GM23338 (cell line): ENCODE measurements at regions not wholly inside any gene's neighbourhood (a gene's known extent, or its start where the extent isn't known, plus 50 kb on each side); places are given as distances from the start of the nearest gene placed in this dataset.

Experiments
- ATAC-seq: fragments of 200-7000 bp; cut with Tn5 transposase; 3 replicates; pipeline ENCODE4 v1.9.1; 2020
- DNase-seq: peaks from one replicate; pipeline ENCODE4 v3.0.0-alpha.2; 2015; ENCODE audit warnings: low spot score
- H2AFZ ChIP-seq: fragments of 200-600 bp; sonication (generic); 2 replicates; pipeline ENCODE4 v1.8.0; 2016; ENCODE audit warnings: antibody characterized with exemption, mild to moderate bottlenecking, moderate library complexity
- H3F3A ChIP-seq: fragments of 200-600 bp; sonication (generic); replicated peaks from 2 replicates; pipeline ENCODE4 v1.8.0; 2017; ENCODE audit warnings: antibody characterized with exemption, mixed run types, low read depth
- H3K27ac ChIP-seq: fragments of 200-600 bp; sonication (generic); 2 replicates; pipeline ENCODE4 v1.6.1; 2016; ENCODE audit warnings: low read depth
- H3K27me3 ChIP-seq: fragments of 200-600 bp; sonication (generic); 2 replicates; pipeline ENCODE4 v1.8.0; 2016; ENCODE audit warnings: mild to moderate bottlenecking, mixed run types, moderate library complexity; ENCODE audit not compliant: insufficient read depth
- H3K36me3 ChIP-seq: fragments of 200-600 bp; sonication (generic); 2 replicates; pipeline ENCODE4 v1.8.0; 2016; ENCODE audit warnings: mild to moderate bottlenecking; ENCODE audit not compliant: insufficient read depth
- H3K4me1 ChIP-seq: fragments of 200-600 bp; sonication (generic); 2 replicates; pipeline ENCODE4 v1.8.0; 2016; ENCODE audit warnings: mild to moderate bottlenecking, moderate library complexity; ENCODE audit not compliant: insufficient read depth
- H3K4me2 ChIP-seq: fragments of 200-600 bp; sonication (generic); 2 replicates; pipeline ENCODE4 v1.7.1; 2017; ENCODE audit warnings: mixed run types
- H3K4me3 ChIP-seq: fragments of 200-600 bp; sonication (generic); 2 replicates; pipeline ENCODE4 v1.6.1; 2016; ENCODE audit warnings: mixed run types
- H3K79me2 ChIP-seq: fragments of 200-600 bp; sonication (generic); replicated peaks from 2 replicates; pipeline ENCODE4 v1.8.0; 2017; ENCODE audit warnings: mild to moderate bottlenecking; ENCODE audit not compliant: insufficient read depth
- H3K9me2 ChIP-seq: fragments of 200-600 bp; sonication (generic); 2 replicates; pipeline ENCODE4 v1.8.0; 2017; ENCODE audit not compliant: insufficient read depth
- H4K20me1 ChIP-seq: fragments of 200-600 bp; sonication (generic); replicated peaks from 2 replicates; pipeline ENCODE4 v1.8.0; 2017; ENCODE audit warnings: mild to moderate bottlenecking; ENCODE audit not compliant: insufficient read depth
- H3K27ac Mint-ChIP-seq: 2 replicates; pipeline ENCODE4 v1.8.0; 2020; ENCODE audit warnings: inconsistent platforms, mild to moderate bottlenecking, moderate library complexity, mixed read lengths
- H3K27me3 Mint-ChIP-seq: 3 replicates; pipeline ENCODE4 v1.8.0; 2022; ENCODE audit warnings: low read depth, mild to moderate bottlenecking, moderate library complexity, mixed read lengths, inconsistent platforms; ENCODE audit not compliant: insufficient read depth, poor library complexity
- H3K36me3 Mint-ChIP-seq: 3 replicates; pipeline ENCODE4 v1.8.0; 2021; ENCODE audit warnings: low read depth, mild to moderate bottlenecking, inconsistent platforms, moderate library complexity, mixed read lengths
- H3K4me1 Mint-ChIP-seq: 3 replicates; pipeline ENCODE4 v1.8.0; 2020; ENCODE audit warnings: mild to moderate bottlenecking, inconsistent platforms, mixed read lengths
- H3K4me3 Mint-ChIP-seq: 3 replicates; pipeline ENCODE4 v1.8.0; 2021; ENCODE audit warnings: moderate library complexity, mild to moderate bottlenecking, inconsistent platforms, mixed read lengths
- H3K9me3 Mint-ChIP-seq: 3 replicates; pipeline ENCODE4 v1.8.0; 2020; ENCODE audit warnings: moderate library complexity, mild to moderate bottlenecking, inconsistent platforms, mixed read lengths
- CREB1 ChIP-seq: fragments of 250-450 bp; sonication (Bioruptor Pico); IDR thresholded peaks from 2 replicates; pipeline ENCODE4 v1.5.0; 2020; ENCODE audit warnings: low read depth, mild to moderate bottlenecking, moderate library complexity
- EZH2 ChIP-seq: fragments of 200-600 bp; sonication (generic); IDR thresholded peaks from one replicate; pipeline ENCODE4 v1.8.0; 2017; ENCODE audit warnings: antibody characterized with exemption, mild to moderate bottlenecking, low read depth; ENCODE audit not compliant: unreplicated experiment
- EZH2phosphoT487 ChIP-seq: fragments of 200-600 bp; sonication (generic); IDR thresholded peaks from one replicate; pipeline ENCODE4 v1.8.1; 2018; ENCODE audit warnings: antibody characterized with exemption; ENCODE audit not compliant: unreplicated experiment
- JUNB ChIP-seq: IDR thresholded peaks from one replicate; pipeline ENCODE4 v1.6.1; 2016; ENCODE audit warnings: antibody characterized with exemption; ENCODE audit not compliant: unreplicated experiment
- NANOG ChIP-seq: IDR thresholded peaks from 2 replicates; pipeline ENCODE4 v1.6.1; 2016; ENCODE audit warnings: antibody characterized with exemption, borderline replicate concordance
- POLR2AphosphoS5 ChIP-seq: IDR thresholded peaks from 2 replicates; pipeline ENCODE4 v1.6.1; 2016; ENCODE audit warnings: antibody characterized with exemption, low read depth
- STAT1 ChIP-seq: IDR thresholded peaks from one replicate; pipeline ENCODE4 v1.6.1; 2016; ENCODE audit warnings: antibody characterized with exemption; ENCODE audit not compliant: unreplicated experiment
- ZNF114 ChIP-seq: fragments of 250-450 bp; sonication (Bioruptor Pico); IDR thresholded peaks from 2 replicates; pipeline ENCODE4 v1.5.0; 2020; ENCODE audit warnings: mild to moderate bottlenecking, moderate library complexity
- ZNF331 ChIP-seq: fragments of 250-450 bp; sonication (Bioruptor Pico); IDR thresholded peaks from 2 replicates; pipeline ENCODE4 v1.5.0; 2020; ENCODE audit warnings: low read depth, mild to moderate bottlenecking, moderate library complexity
- TF ChIP-seq, protein P1 (sequence below): fragments of 250-450 bp; sonication (Bioruptor Pico); IDR thresholded peaks from 2 replicates; pipeline ENCODE4 v1.5.0; 2020; ENCODE audit warnings: mild to moderate bottlenecking, moderate library complexity
- TF ChIP-seq, protein P2 (sequence below): IDR thresholded peaks from one replicate; pipeline ENCODE4 v1.6.1; 2018; ENCODE audit warnings: antibody characterized with exemption; ENCODE audit not compliant: unreplicated experiment

DNA sequence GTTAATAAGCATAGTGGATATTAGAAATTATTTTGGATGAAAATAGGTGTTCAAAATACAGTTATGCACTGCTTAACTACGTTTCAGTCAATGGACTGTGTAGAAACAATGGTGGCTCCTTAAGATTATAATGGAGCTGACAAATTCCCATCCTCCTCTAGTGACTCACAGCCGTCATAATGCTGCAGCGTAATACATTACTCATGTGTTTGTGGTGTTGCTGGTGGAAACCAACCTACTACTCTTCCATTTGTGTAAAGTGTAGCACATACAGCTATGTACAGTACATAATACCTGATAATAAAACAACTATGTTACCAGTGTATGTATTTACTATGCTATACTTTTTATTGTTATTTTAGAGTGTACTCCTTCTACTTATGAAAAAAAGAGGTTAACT, 111.2 kb upstream of the TMCC3 start:
- H3K4me3 ChIP-seq, result no peak overlapping the region
- ATAC-seq (no peak), DNase-seq (no peak)
- H3F3A ChIP-seq, result no peaks in the 10 kb centered on the region
- no peaks in the 10 kb centered on the region for H3K27me3 ChIP-seq
- no peak overlapping the region for H3K4me3 Mint-ChIP-seq
- H3K27me3 Mint-ChIP-seq, result peaks cover 4% of the 10 kb centered on the region
- H3K36me3 ChIP-seq, result no peaks in the 10 kb centered on the region
- no peak overlapping the region for H3K27ac Mint-ChIP-seq
- H2AFZ ChIP-seq, result no peak overlapping the region
- H3K9me3 Mint-ChIP-seq, result no peaks in the 10 kb centered on the region; the same call in 2 of the 3 replicates
- H3K4me1 ChIP-seq, result no peaks in the 10 kb centered on the region
- no peak overlapping the region for H3K4me2 ChIP-seq
- no peaks in the 10 kb centered on the region for H4K20me1 ChIP-seq
- no peaks in the 10 kb centered on the region for H3K36me3 Mint-ChIP-seq
- no peaks in the 10 kb centered on the region for H3K4me1 Mint-ChIP-seq
- no peaks in the 10 kb centered on the region for H3K79me2 ChIP-seq
- H3K27ac ChIP-seq, result no peak overlapping the region
- H3K9me2 ChIP-seq, result no peaks in the 10 kb centered on the region
- TF ChIP-seq POLR2AphosphoS5, result no peak
- no peak for TF ChIP-seq JUNB
- TF ChIP-seq CREB1 (CRISPR knock-in tag), result no peak
- TF ChIP-seq EZH2phosphoT487, result no peak
- no peak for TF ChIP-seq NANOG

DNA sequence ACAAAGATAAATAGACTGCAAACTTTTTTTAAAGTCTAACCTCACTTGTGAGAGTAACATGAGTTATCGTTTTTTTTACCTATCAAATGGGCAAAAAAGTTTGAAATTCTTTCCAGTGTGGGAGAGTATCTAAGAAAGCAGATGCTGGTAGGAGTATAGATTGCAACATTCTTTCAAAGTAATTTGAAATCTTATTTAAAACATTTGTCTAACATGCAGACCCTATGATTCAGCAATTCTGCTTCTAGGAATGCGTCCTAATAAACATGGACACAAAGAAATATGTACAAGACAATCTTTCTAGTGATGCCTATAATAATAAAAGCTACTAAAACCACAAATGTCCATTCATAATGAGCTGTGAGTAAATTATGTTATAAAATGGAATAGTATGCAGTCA, 110.4 kb upstream of the TMCC3 start:
- no peaks in the 10 kb centered on the region for H3K36me3 Mint-ChIP-seq
- Histone ChIP-seq H3F3A (no peaks in the 10 kb centered on the region), H4K20me1 (no peaks in the 10 kb centered on the region), H3K4me2 (no peak overlapping the region), H3K27ac (no peak overlapping the region), H3K9me2 (no peaks in the 10 kb centered on the region), H3K79me2 (no peaks in the 10 kb centered on the region), H3K4me1 (no peaks in the 10 kb centered on the region), H3K4me3 (no peak overlapping the region), H2AFZ (no peak overlapping the region), H3K36me3 (no peaks in the 10 kb centered on the region), H3K27me3 (no peaks in the 10 kb centered on the region)
- H3K9me3 Mint-ChIP-seq, result no peaks in the 10 kb centered on the region; the same call in 2 of the 3 replicates
- H3K4me3 Mint-ChIP-seq, result no peak overlapping the region
- ATAC-seq, result no peak
- no peak for DNase-seq
- no peak overlapping the region for H3K27ac Mint-ChIP-seq
- peaks cover 4% of the 10 kb centered on the region for H3K27me3 Mint-ChIP-seq
- H3K4me1 Mint-ChIP-seq, result no peaks in the 10 kb centered on the region
- no peak for TF ChIP-seq ZNF114 (CRISPR knock-in tag)
- TF ChIP-seq EZH2, result no peak
- TF ChIP-seq, protein P1, sequence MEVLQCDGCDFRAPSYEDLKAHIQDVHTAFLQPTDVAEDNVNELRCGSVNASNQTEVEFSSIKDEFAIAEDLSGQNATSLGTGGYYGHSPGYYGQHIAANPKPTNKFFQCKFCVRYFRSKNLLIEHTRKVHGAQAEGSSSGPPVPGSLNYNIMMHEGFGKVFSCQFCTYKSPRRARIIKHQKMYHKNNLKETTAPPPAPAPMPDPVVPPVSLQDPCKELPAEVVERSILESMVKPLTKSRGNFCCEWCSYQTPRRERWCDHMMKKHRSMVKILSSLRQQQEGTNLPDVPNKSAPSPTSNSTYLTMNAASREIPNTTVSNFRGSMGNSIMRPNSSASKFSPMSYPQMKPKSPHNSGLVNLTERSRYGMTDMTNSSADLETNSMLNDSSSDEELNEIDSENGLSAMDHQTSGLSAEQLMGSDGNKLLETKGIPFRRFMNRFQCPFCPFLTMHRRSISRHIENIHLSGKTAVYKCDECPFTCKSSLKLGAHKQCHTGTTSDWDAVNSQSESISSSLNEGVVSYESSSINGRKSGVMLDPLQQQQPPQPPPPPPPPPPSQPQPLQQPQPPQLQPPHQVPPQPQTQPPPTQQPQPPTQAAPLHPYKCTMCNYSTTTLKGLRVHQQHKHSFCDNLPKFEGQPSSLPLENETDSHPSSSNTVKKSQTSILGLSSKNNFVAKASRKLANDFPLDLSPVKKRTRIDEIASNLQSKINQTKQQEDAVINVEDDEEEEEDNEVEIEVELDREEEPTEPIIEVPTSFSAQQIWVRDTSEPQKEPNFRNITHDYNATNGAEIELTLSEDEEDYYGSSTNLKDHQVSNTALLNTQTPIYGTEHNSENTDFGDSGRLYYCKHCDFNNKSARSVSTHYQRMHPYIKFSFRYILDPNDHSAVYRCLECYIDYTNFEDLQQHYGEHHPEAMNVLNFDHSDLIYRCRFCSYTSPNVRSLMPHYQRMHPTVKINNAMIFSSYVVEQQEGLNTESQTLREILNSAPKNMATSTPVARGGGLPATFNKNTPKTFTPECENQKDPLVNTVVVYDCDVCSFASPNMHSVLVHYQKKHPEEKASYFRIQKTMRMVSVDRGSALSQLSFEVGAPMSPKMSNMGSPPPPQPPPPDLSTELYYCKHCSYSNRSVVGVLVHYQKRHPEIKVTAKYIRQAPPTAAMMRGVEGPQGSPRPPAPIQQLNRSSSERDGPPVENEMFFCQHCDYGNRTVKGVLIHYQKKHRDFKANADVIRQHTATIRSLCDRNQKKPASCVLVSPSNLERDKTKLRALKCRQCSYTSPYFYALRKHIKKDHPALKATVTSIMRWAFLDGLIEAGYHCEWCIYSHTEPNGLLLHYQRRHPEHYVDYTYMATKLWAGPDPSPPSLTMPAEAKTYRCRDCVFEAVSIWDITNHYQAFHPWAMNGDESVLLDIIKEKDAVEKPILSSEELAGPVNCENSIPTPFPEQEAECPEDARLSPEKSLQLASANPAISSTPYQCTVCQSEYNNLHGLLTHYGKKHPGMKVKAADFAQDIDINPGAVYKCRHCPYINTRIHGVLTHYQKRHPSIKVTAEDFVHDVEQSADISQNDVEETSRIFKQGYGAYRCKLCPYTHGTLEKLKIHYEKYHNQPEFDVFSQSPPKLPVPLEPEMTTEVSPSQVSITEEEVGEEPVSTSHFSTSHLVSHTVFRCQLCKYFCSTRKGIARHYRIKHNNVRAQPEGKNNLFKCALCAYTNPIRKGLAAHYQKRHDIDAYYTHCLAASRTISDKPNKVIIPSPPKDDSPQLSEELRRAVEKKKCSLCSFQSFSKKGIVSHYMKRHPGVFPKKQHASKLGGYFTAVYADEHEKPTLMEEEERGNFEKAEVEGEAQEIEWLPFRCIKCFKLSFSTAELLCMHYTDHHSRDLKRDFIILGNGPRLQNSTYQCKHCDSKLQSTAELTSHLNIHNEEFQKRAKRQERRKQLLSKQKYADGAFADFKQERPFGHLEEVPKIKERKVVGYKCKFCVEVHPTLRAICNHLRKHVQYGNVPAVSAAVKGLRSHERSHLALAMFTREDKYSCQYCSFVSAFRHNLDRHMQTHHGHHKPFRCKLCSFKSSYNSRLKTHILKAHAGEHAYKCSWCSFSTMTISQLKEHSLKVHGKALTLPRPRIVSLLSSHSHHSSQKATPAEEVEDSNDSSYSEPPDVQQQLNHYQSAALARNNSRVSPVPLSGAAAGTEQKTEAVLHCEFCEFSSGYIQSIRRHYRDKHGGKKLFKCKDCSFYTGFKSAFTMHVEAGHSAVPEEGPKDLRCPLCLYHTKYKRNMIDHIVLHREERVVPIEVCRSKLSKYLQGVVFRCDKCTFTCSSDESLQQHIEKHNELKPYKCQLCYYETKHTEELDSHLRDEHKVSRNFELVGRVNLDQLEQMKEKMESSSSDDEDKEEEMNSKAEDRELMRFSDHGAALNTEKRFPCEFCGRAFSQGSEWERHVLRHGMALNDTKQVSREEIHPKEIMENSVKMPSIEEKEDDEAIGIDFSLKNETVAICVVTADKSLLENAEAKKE (CRISPR knock-in tag), result no peak
- no peak for TF ChIP-seq JUNB
- TF ChIP-seq STAT1, result no peak
- TF ChIP-seq ZNF331 (CRISPR knock-in tag), result no peak
- TF ChIP-seq POLR2AphosphoS5, result no peak
- TF ChIP-seq CREB1 (CRISPR knock-in tag), result no peak
- TF ChIP-seq EZH2phosphoT487, result no peak
- TF ChIP-seq NANOG, result no peak
- TF ChIP-seq, protein P2, sequence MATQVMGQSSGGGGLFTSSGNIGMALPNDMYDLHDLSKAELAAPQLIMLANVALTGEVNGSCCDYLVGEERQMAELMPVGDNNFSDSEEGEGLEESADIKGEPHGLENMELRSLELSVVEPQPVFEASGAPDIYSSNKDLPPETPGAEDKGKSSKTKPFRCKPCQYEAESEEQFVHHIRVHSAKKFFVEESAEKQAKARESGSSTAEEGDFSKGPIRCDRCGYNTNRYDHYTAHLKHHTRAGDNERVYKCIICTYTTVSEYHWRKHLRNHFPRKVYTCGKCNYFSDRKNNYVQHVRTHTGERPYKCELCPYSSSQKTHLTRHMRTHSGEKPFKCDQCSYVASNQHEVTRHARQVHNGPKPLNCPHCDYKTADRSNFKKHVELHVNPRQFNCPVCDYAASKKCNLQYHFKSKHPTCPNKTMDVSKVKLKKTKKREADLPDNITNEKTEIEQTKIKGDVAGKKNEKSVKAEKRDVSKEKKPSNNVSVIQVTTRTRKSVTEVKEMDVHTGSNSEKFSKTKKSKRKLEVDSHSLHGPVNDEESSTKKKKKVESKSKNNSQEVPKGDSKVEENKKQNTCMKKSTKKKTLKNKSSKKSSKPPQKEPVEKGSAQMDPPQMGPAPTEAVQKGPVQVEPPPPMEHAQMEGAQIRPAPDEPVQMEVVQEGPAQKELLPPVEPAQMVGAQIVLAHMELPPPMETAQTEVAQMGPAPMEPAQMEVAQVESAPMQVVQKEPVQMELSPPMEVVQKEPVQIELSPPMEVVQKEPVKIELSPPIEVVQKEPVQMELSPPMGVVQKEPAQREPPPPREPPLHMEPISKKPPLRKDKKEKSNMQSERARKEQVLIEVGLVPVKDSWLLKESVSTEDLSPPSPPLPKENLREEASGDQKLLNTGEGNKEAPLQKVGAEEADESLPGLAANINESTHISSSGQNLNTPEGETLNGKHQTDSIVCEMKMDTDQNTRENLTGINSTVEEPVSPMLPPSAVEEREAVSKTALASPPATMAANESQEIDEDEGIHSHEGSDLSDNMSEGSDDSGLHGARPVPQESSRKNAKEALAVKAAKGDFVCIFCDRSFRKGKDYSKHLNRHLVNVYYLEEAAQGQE, result no peak
